K562 (cell line): ENCODE measurements at regions not wholly inside any gene's neighbourhood (a gene's known extent, or its start where the extent isn't known, plus 50 kb on each side); places are given as distances from the start of the nearest gene placed in this dataset.

Experiments
- BCOR ChIP-seq: fragments of 450-650 bp; IDR thresholded peaks from 2 replicates; pipeline ENCODE4 v1.6.1; 2016
- CC2D1A ChIP-seq: fragments of 450-650 bp; IDR thresholded peaks from 2 replicates; pipeline ENCODE4 v1.6.1; 2017; ENCODE audit warnings: mild to moderate bottlenecking
- CCNT2 ChIP-seq: IDR thresholded peaks from 2 replicates; pipeline ENCODE4 v1.6.1; 2011; ENCODE audit warnings: borderline replicate concordance, low read depth, mild to moderate bottlenecking, moderate library complexity, mixed read lengths, low read length; ENCODE audit not compliant: insufficient read length; ENCODE audit errors: extremely low read depth
- CREB1 ChIP-seq, 2 experiments: sonication (generic) in 1 of 2; formaldehyde crosslinking in 1 of 2; IDR thresholded peaks; 2 replicates each; pipeline versions ENCODE4 v1.6.1 to v1.8.0; 2012 to 2022; ENCODE audit warnings: inconsistent platforms in 1 of 2, mild to moderate bottlenecking in 1 of 2, missing genetic modification reagents in 1 of 2, moderate library complexity in 1 of 2
- DACH1 ChIP-seq: fragments of 450-650 bp; IDR thresholded peaks from 2 replicates; pipeline ENCODE4 v1.6.1; 2018; ENCODE audit not compliant: partially characterized antibody
- ESRRA ChIP-seq: fragments of 450-650 bp; IDR thresholded peaks from 2 replicates; pipeline ENCODE4 v1.6.1; 2014; ENCODE audit warnings: low read depth, mild to moderate bottlenecking, moderate library complexity, borderline replicate concordance
- ETV5 ChIP-seq: sonication (generic); formaldehyde crosslinking; IDR thresholded peaks from 2 replicates; pipeline ENCODE4 v1.4.0; 2020; ENCODE audit warnings: low read depth, mild to moderate bottlenecking, missing genetic modification reagents
- FOXA1 ChIP-seq: fragments of 450-650 bp; IDR thresholded peaks from 2 replicates; pipeline ENCODE4 v1.6.1; 2016; ENCODE audit warnings: mild to moderate bottlenecking, borderline replicate concordance
- FOXK2 ChIP-seq, 2 experiments: fragments of 450-650 bp; IDR thresholded peaks in 1 of 2; conservative IDR thresholded peaks in 1 of 2; 2 replicates each; pipeline ENCODE4 v1.6.1; 2016; ENCODE audit warnings: low read depth in 2 of 2, mild to moderate bottlenecking in 1 of 2
- GATAD2A ChIP-seq: fragments of 450-650 bp; IDR thresholded peaks from 2 replicates; pipeline ENCODE4 v1.6.1; 2017
- GATAD2B ChIP-seq: fragments of 450-650 bp; IDR thresholded peaks from 2 replicates; pipeline ENCODE4 v1.6.1; 2017; ENCODE audit warnings: mild to moderate bottlenecking, borderline replicate concordance
- GTF2A2 ChIP-seq: IDR thresholded peaks from 2 replicates; pipeline ENCODE4 v1.6.1; 2016; ENCODE audit warnings: mild to moderate bottlenecking, missing genetic modification characterization, missing compliant biosample characterization
- HDAC3 ChIP-seq: fragments of 450-650 bp; IDR thresholded peaks from 2 replicates; pipeline ENCODE4 v1.6.1; 2018; ENCODE audit warnings: borderline replicate concordance, mild to moderate bottlenecking, moderate library complexity; ENCODE audit not compliant: partially characterized antibody
- MBD2 ChIP-seq: sonication (generic); IDR thresholded peaks from 2 replicates; pipeline ENCODE4 v1.6.1; 2016; ENCODE audit warnings: low read depth, borderline replicate concordance
- MCM2 ChIP-seq: fragments of 450-650 bp; IDR thresholded peaks from 2 replicates; pipeline ENCODE4 v1.6.1; 2017; ENCODE audit warnings: low read depth, mild to moderate bottlenecking
- MCM7 ChIP-seq, 2 experiments: fragments of 450-650 bp; IDR thresholded peaks; 2 replicates each; pipeline ENCODE4 v1.6.1; 2016 to 2018
- MECOM ChIP-seq: fragments of 250-450 bp; sonication (Bioruptor Pico); IDR thresholded peaks from 2 replicates; pipeline ENCODE4 v1.8.0; 2022; ENCODE audit warnings: inconsistent platforms
- MTA1 ChIP-seq: fragments of 450-650 bp; IDR thresholded peaks from 2 replicates; pipeline ENCODE4 v1.6.1; 2017; ENCODE audit warnings: borderline replicate concordance
- MTA3 ChIP-seq: fragments of 450-650 bp; formaldehyde crosslinking; IDR thresholded peaks from 2 replicates; pipeline ENCODE4 v1.6.1; 2017; ENCODE audit warnings: mild to moderate bottlenecking, borderline replicate concordance
- NFE2 ChIP-seq: IDR thresholded peaks from 2 replicates; pipeline ENCODE4 v1.6.1; 2014; ENCODE audit warnings: antibody characterized with exemption, low read depth
- POLR2B ChIP-seq: fragments of 450-650 bp; IDR thresholded peaks from 2 replicates; pipeline ENCODE4 v1.6.1; 2018; ENCODE audit warnings: low read depth; ENCODE audit not compliant: partially characterized antibody
- STAT5A ChIP-seq: IDR thresholded peaks from 2 replicates; pipeline ENCODE4 v1.6.1; 2012; ENCODE audit warnings: low read length, inconsistent platforms, borderline replicate concordance
- ZEB2 ChIP-seq: fragments of 450-650 bp; IDR thresholded peaks from 2 replicates; pipeline ENCODE4 v1.6.1; 2016
- TF ChIP-seq, protein P1 (sequence below): sonication (generic); formaldehyde crosslinking; IDR thresholded peaks from 2 replicates; pipeline ENCODE4 v1.8.0; 2022; ENCODE audit warnings: missing genetic modification reagents, mild to moderate bottlenecking, borderline replicate concordance
- TF ChIP-seq, protein P2 (sequence below): fragments of 200-800 bp; sonication (Bioruptor generic); IDR thresholded peaks from 2 replicates; pipeline ENCODE4 v1.6.1; 2017; ENCODE audit warnings: missing genetic modification characterization, missing compliant biosample characterization
- TF ChIP-seq, protein P3 (sequence below): fragments of 450-650 bp; IDR thresholded peaks from 2 replicates; pipeline ENCODE4 v1.6.1; 2016; ENCODE audit warnings: low read depth, mild to moderate bottlenecking, moderate library complexity

DNA sequence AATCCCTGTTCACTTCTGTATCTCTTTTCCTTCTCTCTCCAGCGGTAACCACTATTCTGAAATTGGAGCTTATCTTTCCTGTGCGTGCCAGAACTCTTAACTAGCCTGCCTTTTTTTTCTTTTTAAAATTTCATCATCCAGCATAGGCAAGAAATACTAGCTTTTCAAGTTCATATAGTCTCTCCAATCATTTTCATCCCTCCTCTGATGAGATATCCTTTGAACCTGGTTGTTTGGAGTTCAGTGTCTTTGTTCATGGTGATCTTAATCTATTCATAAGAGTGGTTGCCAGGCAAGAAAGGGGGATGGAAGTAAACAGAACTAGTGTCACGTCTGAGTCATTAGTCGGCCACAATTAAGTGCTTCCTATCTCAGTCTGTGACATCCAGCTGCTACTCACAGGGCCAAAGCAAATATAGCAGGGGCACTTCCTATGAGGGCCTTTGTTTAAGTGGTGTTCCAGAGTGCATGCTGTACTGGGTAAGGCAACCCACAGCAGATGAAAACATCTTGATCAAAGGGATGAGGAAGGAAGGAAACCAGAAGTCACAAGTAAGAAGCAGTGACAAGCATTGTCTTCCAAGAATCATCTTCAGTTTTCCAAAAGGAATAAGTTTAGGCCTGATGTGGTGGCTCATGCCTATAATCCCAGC, 56.4 kb upstream of the XIAP start (continued):
- TF ChIP-seq FOXA1 (peak; percentile 78; the same call in 1 of the 2 replicates), GATAD2B (peak; percentile 74), MCM7 (IDR thresholded peaks at IDR 0.05) (peak in 1 of 2 experiments; percentile 64; a peak in 1 of 4 replicates), MTA1 (peak; percentile 77; the same call in 1 of the 2 replicates), BCOR (0 out of 2 replicates have a peak, but pooled peaks have one; percentile 22), GATAD2A (0 out of 2 replicates have a peak, but pooled peaks have one; percentile 63), CREB1 (IDR thresholded peaks at IDR 0.05) (peak; percentile 53; the same call in 1 of the 2 replicates), CREB1 (CRISPR knock-in tag; IDR thresholded peaks at IDR 0.05) (no peak), MTA3 (0 out of 2 replicates have a peak, but pooled peaks have one; percentile 35), HDAC3 (peak; percentile 61), ESRRA (no peak), ETV5 (CRISPR knock-in tag) (peak; percentile 59; the same call in 1 of the 2 replicates), POLR2B (no peak), GTF2A2 (tag) (no peak), MCM2 (no peak), DACH1 (peak; percentile 90), CCNT2 (peak; percentile 23), ZEB2 (peak; percentile 67), MECOM (peak; percentile 82), FOXK2 (conservative IDR thresholded peaks at IDR 0.05 in 1 of 2, IDR thresholded peaks at IDR 0.05 in 1 of 2; ENCODE audit: low read depth in 2 of 2) (peak; percentile 71 to 78; a peak in 2 of 4 replicates), MBD2 (peak; percentile 57; the same call in 1 of the 2 replicates), CC2D1A (no peak), STAT5A (peak; percentile 74), NFE2 (peak; percentile 54; the same call in 1 of the 2 replicates)
- TF ChIP-seq, protein P1, sequence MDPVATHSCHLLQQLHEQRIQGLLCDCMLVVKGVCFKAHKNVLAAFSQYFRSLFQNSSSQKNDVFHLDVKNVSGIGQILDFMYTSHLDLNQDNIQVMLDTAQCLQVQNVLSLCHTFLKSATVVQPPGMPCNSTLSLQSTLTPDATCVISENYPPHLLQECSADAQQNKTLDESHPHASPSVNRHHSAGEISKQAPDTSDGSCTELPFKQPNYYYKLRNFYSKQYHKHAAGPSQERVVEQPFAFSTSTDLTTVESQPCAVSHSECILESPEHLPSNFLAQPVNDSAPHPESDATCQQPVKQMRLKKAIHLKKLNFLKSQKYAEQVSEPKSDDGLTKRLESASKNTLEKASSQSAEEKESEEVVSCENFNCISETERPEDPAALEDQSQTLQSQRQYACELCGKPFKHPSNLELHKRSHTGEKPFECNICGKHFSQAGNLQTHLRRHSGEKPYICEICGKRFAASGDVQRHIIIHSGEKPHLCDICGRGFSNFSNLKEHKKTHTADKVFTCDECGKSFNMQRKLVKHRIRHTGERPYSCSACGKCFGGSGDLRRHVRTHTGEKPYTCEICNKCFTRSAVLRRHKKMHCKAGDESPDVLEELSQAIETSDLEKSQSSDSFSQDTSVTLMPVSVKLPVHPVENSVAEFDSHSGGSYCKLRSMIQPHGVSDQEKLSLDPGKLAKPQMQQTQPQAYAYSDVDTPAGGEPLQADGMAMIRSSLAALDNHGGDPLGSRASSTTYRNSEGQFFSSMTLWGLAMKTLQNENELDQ: no peak
- TF ChIP-seq, protein P2, sequence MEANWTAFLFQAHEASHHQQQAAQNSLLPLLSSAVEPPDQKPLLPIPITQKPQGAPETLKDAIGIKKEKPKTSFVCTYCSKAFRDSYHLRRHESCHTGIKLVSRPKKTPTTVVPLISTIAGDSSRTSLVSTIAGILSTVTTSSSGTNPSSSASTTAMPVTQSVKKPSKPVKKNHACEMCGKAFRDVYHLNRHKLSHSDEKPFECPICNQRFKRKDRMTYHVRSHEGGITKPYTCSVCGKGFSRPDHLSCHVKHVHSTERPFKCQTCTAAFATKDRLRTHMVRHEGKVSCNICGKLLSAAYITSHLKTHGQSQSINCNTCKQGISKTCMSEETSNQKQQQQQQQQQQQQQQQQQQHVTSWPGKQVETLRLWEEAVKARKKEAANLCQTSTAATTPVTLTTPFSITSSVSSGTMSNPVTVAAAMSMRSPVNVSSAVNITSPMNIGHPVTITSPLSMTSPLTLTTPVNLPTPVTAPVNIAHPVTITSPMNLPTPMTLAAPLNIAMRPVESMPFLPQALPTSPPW (CRISPR knock-in tag): no peak
- TF ChIP-seq, protein P3, sequence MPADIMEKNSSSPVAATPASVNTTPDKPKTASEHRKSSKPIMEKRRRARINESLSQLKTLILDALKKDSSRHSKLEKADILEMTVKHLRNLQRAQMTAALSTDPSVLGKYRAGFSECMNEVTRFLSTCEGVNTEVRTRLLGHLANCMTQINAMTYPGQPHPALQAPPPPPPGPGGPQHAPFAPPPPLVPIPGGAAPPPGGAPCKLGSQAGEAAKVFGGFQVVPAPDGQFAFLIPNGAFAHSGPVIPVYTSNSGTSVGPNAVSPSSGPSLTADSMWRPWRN: peak; percentile 76
